HEK293 (cell line): ENCODE measurements at regions not wholly inside any gene's neighbourhood (a gene's known extent, or its start where the extent isn't known, plus 50 kb on each side); places are given as distances from the start of the nearest gene placed in this dataset.

Source experiments
- CTCF ChIA-PET: fragments of 350-600 bp; formaldehyde crosslinking; extraction: SDS; loops from one replicate; lab custom pipeline; 2021; ENCODE audit warnings: antibody characterized with exemption; lab: Yijun Ruan, JAX
- POLR2A ChIA-PET: fragments of 300-600 bp; formaldehyde crosslinking; extraction: SDS; loops from one replicate; lab custom pipeline; 2020; ENCODE audit warnings: antibody characterized with exemption, inconsistent platforms; lab: Yijun Ruan, JAX
- H3K27ac ChIP-seq: fragments of 200-500 bp; sonication (Bioruptor generic); 2 replicates; pipeline ENCODE4 v1.5.1; 2014; ENCODE audit warnings: low read depth, low read length, control low read depth, inconsistent platforms; ENCODE audit errors: extremely low read depth
- H3K36me3 ChIP-seq, 2 experiments: fragments of 200-500 bp in 1 of 2; sonication (Bioruptor generic) in 1 of 2; 1 replicate in 1 of 2; 2 replicates in 1 of 2; pipeline ENCODE4 v1.5.1; 2014 to 2017; ENCODE audit warnings: inconsistent platforms in 2 of 2, low read length in 2 of 2; ENCODE audit not compliant: control insufficient read depth in 2 of 2, insufficient read depth in 1 of 2
- H3K4me1 ChIP-seq: fragments of 200-500 bp; sonication (Bioruptor generic); 2 replicates; pipeline ENCODE4 v1.5.1; 2014; ENCODE audit warnings: mild to moderate bottlenecking, low read length, inconsistent platforms; ENCODE audit not compliant: control insufficient read depth, insufficient read depth
- H3K4me3 ChIP-seq: 2 replicates; pipeline ENCODE4 v1.5.1; 2011; ENCODE audit warnings: low read depth, mild to moderate bottlenecking, control low read depth, low read length, moderate library complexity
- H3K9me3 ChIP-seq: fragments of 200-500 bp; sonication (Bioruptor generic); 2 replicates; pipeline ENCODE4 v1.5.1; 2014; ENCODE audit warnings: low read depth, low read length, inconsistent platforms; ENCODE audit not compliant: control insufficient read depth, insufficient read depth
- HOXA7 ChIP-seq: sonication (generic); formaldehyde crosslinking; IDR thresholded peaks from 2 replicates; pipeline ENCODE4 v1.8.1; 2022; ENCODE audit warnings: missing genetic modification reagents, borderline replicate concordance
- KLF1 ChIP-seq: fragments of 450-650 bp; formaldehyde crosslinking; IDR thresholded peaks from 2 replicates; pipeline ENCODE4 v1.5.1; 2016; ENCODE audit warnings: missing biosample characterization, missing genetic modification characterization
- MEIS1 ChIP-seq: sonication (generic); formaldehyde crosslinking; IDR thresholded peaks from 2 replicates; pipeline ENCODE4 v1.8.1; 2022; ENCODE audit warnings: missing genetic modification reagents, mild to moderate bottlenecking, borderline replicate concordance
- MZF1 ChIP-seq: fragments of 450-650 bp; formaldehyde crosslinking; IDR thresholded peaks from 2 replicates; pipeline ENCODE4 v1.5.1; 2017; ENCODE audit warnings: missing biosample characterization, missing genetic modification characterization, borderline replicate concordance
- OSR2 ChIP-seq: fragments of 450-650 bp; formaldehyde crosslinking; IDR thresholded peaks from 2 replicates; pipeline ENCODE4 v1.5.1; 2016; ENCODE audit warnings: missing biosample characterization, missing genetic modification characterization
- TRIM28 ChIP-seq: IDR thresholded peaks from 2 replicates; pipeline ENCODE4 v1.6.1; 2011; ENCODE audit warnings: low read length, control low read depth, borderline replicate concordance
- ZBTB21 ChIP-seq: fragments of 450-650 bp; formaldehyde crosslinking; IDR thresholded peaks from 2 replicates; pipeline ENCODE4 v1.5.1; 2017; ENCODE audit warnings: missing biosample characterization, missing genetic modification characterization
- ZBTB8A ChIP-seq: fragments of 450-650 bp; formaldehyde crosslinking; IDR thresholded peaks from 2 replicates; pipeline ENCODE4 v1.5.1; 2016; ENCODE audit warnings: missing biosample characterization, missing genetic modification characterization
- ZFHX2 ChIP-seq: fragments of 450-650 bp; formaldehyde crosslinking; conservative IDR thresholded peaks from 2 replicates; pipeline ENCODE4 v1.5.1; 2016; ENCODE audit warnings: missing biosample characterization, missing genetic modification characterization
- ZNF10 ChIP-seq: fragments of 450-650 bp; formaldehyde crosslinking; IDR thresholded peaks from 2 replicates; pipeline ENCODE4 v1.5.1; 2017; ENCODE audit warnings: missing biosample characterization, missing genetic modification characterization
- ZNF19 ChIP-seq: fragments of 450-650 bp; formaldehyde crosslinking; IDR thresholded peaks from 2 replicates; pipeline ENCODE4; 2016; ENCODE audit warnings: missing biosample characterization, missing genetic modification characterization, low read depth
- ZNF2 ChIP-seq: fragments of 450-650 bp; formaldehyde crosslinking; IDR thresholded peaks from 2 replicates; pipeline ENCODE4 v1.5.1; 2016; ENCODE audit warnings: missing biosample characterization, missing genetic modification characterization
- ZNF214 ChIP-seq: fragments of 450-650 bp; formaldehyde crosslinking; IDR thresholded peaks from 2 replicates; pipeline ENCODE4 v1.5.1; 2017; ENCODE audit warnings: missing biosample characterization, mild to moderate bottlenecking, missing genetic modification characterization, borderline replicate concordance
- ZNF311 ChIP-seq: fragments of 450-650 bp; formaldehyde crosslinking; IDR thresholded peaks from 2 replicates; pipeline ENCODE4 v1.5.1; 2017; ENCODE audit warnings: missing biosample characterization, missing genetic modification characterization, borderline replicate concordance
- ZNF580 ChIP-seq: fragments of 450-650 bp; formaldehyde crosslinking; IDR thresholded peaks from 2 replicates; pipeline ENCODE4 v1.5.1; 2016; ENCODE audit warnings: missing biosample characterization, missing genetic modification characterization
- ZNF610 ChIP-seq: fragments of 450-650 bp; formaldehyde crosslinking; IDR thresholded peaks from 2 replicates; pipeline ENCODE4 v1.5.1; 2016; ENCODE audit warnings: missing biosample characterization, missing genetic modification characterization, borderline replicate concordance
- ZNF701 ChIP-seq: fragments of 450-650 bp; formaldehyde crosslinking; IDR thresholded peaks from 2 replicates; pipeline ENCODE4 v1.5.1; 2016; ENCODE audit warnings: missing biosample characterization, missing genetic modification characterization
- ZNF830 ChIP-seq: fragments of 450-650 bp; IDR thresholded peaks from 2 replicates; pipeline ENCODE4 v1.5.0; 2018; ENCODE audit warnings: missing biosample characterization, missing genetic modification characterization, low read depth, mild to moderate bottlenecking, moderate library complexity
- TF ChIP-seq, protein P1 (sequence below): fragments of 450-650 bp; formaldehyde crosslinking; IDR thresholded peaks from 2 replicates; pipeline ENCODE4 v1.5.1; 2016; ENCODE audit warnings: missing biosample characterization, missing genetic modification characterization
- TF ChIP-seq, protein P2 (sequence below): fragments of 450-650 bp; formaldehyde crosslinking; IDR thresholded peaks from 2 replicates; pipeline ENCODE4 v1.5.1; 2016; ENCODE audit warnings: missing biosample characterization, missing genetic modification characterization
- TF ChIP-seq, protein P3 (sequence below): fragments of 450-650 bp; formaldehyde crosslinking; IDR thresholded peaks from 2 replicates; pipeline ENCODE4 v1.5.1; 2016; ENCODE audit warnings: missing biosample characterization, missing genetic modification characterization, borderline replicate concordance
- TF ChIP-seq, protein P4 (sequence below): IDR thresholded peaks from 2 replicates; pipeline ENCODE4 v1.6.1; 2011; ENCODE audit warnings: mild to moderate bottlenecking, low read depth, low read length, borderline replicate concordance
- TF ChIP-seq, protein P5 (sequence below): fragments of 450-650 bp; formaldehyde crosslinking; IDR thresholded peaks from 2 replicates; pipeline ENCODE4 v1.5.1; 2016; ENCODE audit warnings: missing biosample characterization, missing genetic modification characterization

GRCh38 chr1:58076258-58076657 is 470.3 kb downstream of the OMA1 start (continued):
- TF ChIP-seq, protein P1, sequence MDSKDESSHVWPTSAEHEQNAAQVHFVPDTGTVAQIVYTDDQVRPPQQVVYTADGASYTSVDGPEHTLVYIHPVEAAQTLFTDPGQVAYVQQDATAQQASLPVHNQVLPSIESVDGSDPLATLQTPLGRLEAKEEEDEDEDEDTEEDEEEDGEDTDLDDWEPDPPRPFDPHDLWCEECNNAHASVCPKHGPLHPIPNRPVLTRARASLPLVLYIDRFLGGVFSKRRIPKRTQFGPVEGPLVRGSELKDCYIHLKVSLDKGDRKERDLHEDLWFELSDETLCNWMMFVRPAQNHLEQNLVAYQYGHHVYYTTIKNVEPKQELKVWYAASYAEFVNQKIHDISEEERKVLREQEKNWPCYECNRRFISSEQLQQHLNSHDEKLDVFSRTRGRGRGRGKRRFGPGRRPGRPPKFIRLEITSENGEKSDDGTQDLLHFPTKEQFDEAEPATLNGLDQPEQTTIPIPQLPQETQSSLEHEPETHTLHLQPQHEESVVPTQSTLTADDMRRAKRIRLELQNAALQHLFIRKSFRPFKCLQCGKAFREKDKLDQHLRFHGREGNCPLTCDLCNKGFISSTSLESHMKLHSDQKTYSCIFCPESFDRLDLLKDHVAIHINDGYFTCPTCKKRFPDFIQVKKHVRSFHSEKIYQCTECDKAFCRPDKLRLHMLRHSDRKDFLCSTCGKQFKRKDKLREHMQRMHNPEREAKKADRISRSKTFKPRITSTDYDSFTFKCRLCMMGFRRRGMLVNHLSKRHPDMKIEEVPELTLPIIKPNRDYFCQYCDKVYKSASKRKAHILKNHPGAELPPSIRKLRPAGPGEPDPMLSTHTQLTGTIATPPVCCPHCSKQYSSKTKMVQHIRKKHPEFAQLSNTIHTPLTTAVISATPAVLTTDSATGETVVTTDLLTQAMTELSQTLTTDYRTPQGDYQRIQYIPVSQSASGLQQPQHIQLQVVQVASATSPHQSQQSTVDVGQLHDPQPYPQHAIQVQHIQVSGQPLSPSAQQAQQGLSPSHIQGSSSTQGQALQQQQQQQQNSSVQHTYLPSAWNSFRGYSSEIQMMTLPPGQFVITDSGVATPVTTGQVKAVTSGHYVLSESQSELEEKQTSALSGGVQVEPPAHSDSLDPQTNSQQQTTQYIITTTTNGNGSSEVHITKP, result no peak
- TF ChIP-seq ZBTB8A (tag by site-specific recombination), result no peak
- no peak for TF ChIP-seq ZNF214 (tag by site-specific recombination)
- TF ChIP-seq ZNF10 (tag by site-specific recombination), result no peak
- TF ChIP-seq, protein P2, sequence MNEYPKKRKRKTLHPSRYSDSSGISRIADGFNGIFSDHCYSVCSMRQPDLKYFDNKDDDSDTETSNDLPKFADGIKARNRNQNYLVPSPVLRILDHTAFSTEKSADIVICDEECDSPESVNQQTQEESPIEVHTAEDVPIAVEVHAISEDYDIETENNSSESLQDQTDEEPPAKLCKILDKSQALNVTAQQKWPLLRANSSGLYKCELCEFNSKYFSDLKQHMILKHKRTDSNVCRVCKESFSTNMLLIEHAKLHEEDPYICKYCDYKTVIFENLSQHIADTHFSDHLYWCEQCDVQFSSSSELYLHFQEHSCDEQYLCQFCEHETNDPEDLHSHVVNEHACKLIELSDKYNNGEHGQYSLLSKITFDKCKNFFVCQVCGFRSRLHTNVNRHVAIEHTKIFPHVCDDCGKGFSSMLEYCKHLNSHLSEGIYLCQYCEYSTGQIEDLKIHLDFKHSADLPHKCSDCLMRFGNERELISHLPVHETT (tag by site-specific recombination), result no peak
- TF ChIP-seq ZNF311 (tag by site-specific recombination), result no peak
- TF ChIP-seq, protein P3, sequence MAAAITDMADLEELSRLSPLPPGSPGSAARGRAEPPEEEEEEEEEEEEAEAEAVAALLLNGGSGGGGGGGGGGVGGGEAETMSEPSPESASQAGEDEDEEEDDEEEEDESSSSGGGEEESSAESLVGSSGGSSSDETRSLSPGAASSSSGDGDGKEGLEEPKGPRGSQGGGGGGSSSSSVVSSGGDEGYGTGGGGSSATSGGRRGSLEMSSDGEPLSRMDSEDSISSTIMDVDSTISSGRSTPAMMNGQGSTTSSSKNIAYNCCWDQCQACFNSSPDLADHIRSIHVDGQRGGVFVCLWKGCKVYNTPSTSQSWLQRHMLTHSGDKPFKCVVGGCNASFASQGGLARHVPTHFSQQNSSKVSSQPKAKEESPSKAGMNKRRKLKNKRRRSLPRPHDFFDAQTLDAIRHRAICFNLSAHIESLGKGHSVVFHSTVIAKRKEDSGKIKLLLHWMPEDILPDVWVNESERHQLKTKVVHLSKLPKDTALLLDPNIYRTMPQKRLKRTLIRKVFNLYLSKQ (tag by site-specific recombination), result no peak
- TF ChIP-seq ZNF830 (tag by site-specific recombination), result no peak
- no peak for TF ChIP-seq ZNF19 (tag by site-specific recombination)

DNA sequence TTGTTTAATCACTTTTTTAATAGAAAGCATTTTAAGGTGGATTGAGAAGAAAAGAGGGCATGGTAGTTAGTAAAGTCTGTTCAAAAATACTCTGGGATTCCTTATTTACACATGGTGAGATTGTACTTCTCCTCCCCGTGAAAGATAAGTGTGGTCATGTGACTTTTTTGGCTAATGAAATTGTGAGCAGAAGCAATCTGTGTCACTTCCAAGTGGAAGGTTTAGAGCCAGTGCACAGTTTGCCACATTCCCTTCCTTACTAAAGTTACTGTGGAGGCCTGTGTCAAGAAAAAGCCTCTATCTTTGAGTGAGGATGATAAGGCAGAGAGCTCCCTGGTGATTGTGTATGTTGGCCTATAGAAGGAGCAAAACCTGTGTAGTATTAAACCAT is 471.3 kb downstream of the OMA1 start:
- Histone ChIP-seq H3K4me3 (no peak overlapping the region), H3K9me3 (no peaks in the 10 kb centered on the region), H3K36me3 (no peaks in the 10 kb centered on the region), H3K27ac (no peak overlapping the region), H3K4me1 (no peaks in the 10 kb centered on the region)
- POLR2A ChIA-PET, result no interaction called here
- CTCF ChIA-PET, result no interaction called here
- no peak for TF ChIP-seq MEIS1 (CRISPR knock-in tag)
- TF ChIP-seq, protein P4, sequence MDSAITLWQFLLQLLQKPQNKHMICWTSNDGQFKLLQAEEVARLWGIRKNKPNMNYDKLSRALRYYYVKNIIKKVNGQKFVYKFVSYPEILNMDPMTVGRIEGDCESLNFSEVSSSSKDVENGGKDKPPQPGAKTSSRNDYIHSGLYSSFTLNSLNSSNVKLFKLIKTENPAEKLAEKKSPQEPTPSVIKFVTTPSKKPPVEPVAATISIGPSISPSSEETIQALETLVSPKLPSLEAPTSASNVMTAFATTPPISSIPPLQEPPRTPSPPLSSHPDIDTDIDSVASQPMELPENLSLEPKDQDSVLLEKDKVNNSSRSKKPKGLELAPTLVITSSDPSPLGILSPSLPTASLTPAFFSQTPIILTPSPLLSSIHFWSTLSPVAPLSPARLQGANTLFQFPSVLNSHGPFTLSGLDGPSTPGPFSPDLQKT, result no peak
- no peak for TF ChIP-seq MZF1
- TF ChIP-seq ZNF701 (tag by site-specific recombination), result no peak
- TF ChIP-seq ZNF580, result no peak
- no peak for TF ChIP-seq HOXA7
- no peak for TF ChIP-seq ZBTB21 (tag by site-specific recombination)
- TF ChIP-seq ZNF2 (tag by site-specific recombination), result no peak
- TF ChIP-seq OSR2, result no peak
- no peak for TF ChIP-seq ZNF610
- TF ChIP-seq, protein P5, sequence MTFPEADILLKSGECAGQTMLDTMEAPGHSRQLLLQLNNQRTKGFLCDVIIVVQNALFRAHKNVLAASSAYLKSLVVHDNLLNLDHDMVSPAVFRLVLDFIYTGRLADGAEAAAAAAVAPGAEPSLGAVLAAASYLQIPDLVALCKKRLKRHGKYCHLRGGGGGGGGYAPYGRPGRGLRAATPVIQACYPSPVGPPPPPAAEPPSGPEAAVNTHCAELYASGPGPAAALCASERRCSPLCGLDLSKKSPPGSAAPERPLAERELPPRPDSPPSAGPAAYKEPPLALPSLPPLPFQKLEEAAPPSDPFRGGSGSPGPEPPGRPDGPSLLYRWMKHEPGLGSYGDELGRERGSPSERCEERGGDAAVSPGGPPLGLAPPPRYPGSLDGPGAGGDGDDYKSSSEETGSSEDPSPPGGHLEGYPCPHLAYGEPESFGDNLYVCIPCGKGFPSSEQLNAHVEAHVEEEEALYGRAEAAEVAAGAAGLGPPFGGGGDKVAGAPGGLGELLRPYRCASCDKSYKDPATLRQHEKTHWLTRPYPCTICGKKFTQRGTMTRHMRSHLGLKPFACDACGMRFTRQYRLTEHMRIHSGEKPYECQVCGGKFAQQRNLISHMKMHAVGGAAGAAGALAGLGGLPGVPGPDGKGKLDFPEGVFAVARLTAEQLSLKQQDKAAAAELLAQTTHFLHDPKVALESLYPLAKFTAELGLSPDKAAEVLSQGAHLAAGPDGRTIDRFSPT (tag by site-specific recombination), result no peak
- TF ChIP-seq ZFHX2 (tag by site-specific recombination), result no peak
- no peak for TF ChIP-seq TRIM28
- TF ChIP-seq KLF1 (tag by site-specific recombination), result no peak
